Keratinocyte (primary cell): ENCODE measurements at regions not wholly inside any gene's neighbourhood (a gene's known extent, or its start where the extent isn't known, plus 50 kb on each side); places are given as distances from the start of the nearest gene placed in this dataset.
A peak's percentile ranks its signal among the peaks of the same experiment; 100 is the strongest.

Experiments used
- DNase-seq: peaks from one replicate; pipeline ENCODE4 v3.0.0-alpha.2; 2011; ENCODE audit warnings: low read depth, missing footprints, low spot score
- FAIRE-seq: peaks from 2 replicates; lab custom pipeline; 2011; peaks lifted over from hg19 to GRCh38; lab: Jason Lieb, UNC
- H2AFZ ChIP-seq: 2 replicates; pipeline ENCODE4 v1.6.0; 2012; ENCODE audit warnings: low read length, control low read depth, inconsistent platforms; ENCODE audit not compliant: control insufficient read depth
- H3K27ac ChIP-seq: 2 replicates; pipeline ENCODE4 v1.5.1; 2011; ENCODE audit warnings: low read length; ENCODE audit not compliant: control insufficient read depth, insufficient read depth
- H3K27me3 ChIP-seq: 3 replicates; pipeline ENCODE4 v1.6.0; 2011; ENCODE audit warnings: low read length; ENCODE audit not compliant: control insufficient read depth, insufficient read depth; ENCODE audit errors: extremely low read depth
- H3K36me3 ChIP-seq, 2 experiments: 2 replicates in 1 of 2; 3 replicates in 1 of 2; pipeline ENCODE4 v1.5.1; 2011; ENCODE audit warnings: low read length in 2 of 2, mild to moderate bottlenecking in 1 of 2; ENCODE audit not compliant: control insufficient read depth in 2 of 2, insufficient read depth in 2 of 2; ENCODE audit errors: extremely low read depth in 1 of 2
- H3K4me1 ChIP-seq: 3 replicates; pipeline ENCODE4 v1.5.1; 2011; ENCODE audit warnings: low read length; ENCODE audit not compliant: control insufficient read depth, insufficient read depth; ENCODE audit errors: extremely low read depth
- H3K4me2 ChIP-seq: 3 replicates; pipeline ENCODE4 v1.6.0; 2011; ENCODE audit warnings: low read depth, low read length; ENCODE audit not compliant: control insufficient read depth, insufficient read depth; ENCODE audit errors: extremely low read depth
- H3K4me3 ChIP-seq, 3 experiments: fragments of 200-600 bp in 1 of 3; sonication (generic) in 1 of 3; 2 replicates in 2 of 3; 3 replicates in 1 of 3; pipeline ENCODE4 v1.5.1; 2011 to 2016; ENCODE audit warnings: low read length in 3 of 3, mild to moderate bottlenecking in 3 of 3, control low read depth in 2 of 3, inconsistent platforms in 1 of 3, low read depth in 1 of 3, mixed read lengths in 1 of 3, mixed run types in 1 of 3, moderate library complexity in 1 of 3; ENCODE audit not compliant: control insufficient read depth in 2 of 3, insufficient read depth in 2 of 3; ENCODE audit errors: extremely low read depth in 1 of 3
- H3K79me2 ChIP-seq: 2 replicates; pipeline ENCODE4 v1.6.0; 2012; ENCODE audit warnings: low read length; ENCODE audit not compliant: control insufficient read depth, insufficient read depth
- H3K9ac ChIP-seq: 3 replicates; pipeline ENCODE4 v1.6.0; 2011; ENCODE audit warnings: low read length; ENCODE audit not compliant: control insufficient read depth, insufficient read depth; ENCODE audit errors: extremely low read depth
- H3K9me1 ChIP-seq: 3 replicates; pipeline ENCODE4 v1.6.0; 2011; ENCODE audit warnings: low read length; ENCODE audit not compliant: control insufficient read depth, insufficient read depth; ENCODE audit errors: extremely low read depth
- H3K9me3 ChIP-seq: 2 replicates; pipeline ENCODE4 v1.5.1; 2012; ENCODE audit warnings: low read depth, low read length; ENCODE audit not compliant: control insufficient read depth
- H4K20me1 ChIP-seq: 3 replicates; pipeline ENCODE4 v1.6.0; 2011; ENCODE audit warnings: low read length; ENCODE audit not compliant: control insufficient read depth, insufficient read depth; ENCODE audit errors: extremely low read depth
- EZH2 ChIP-seq: IDR thresholded peaks from one replicate; pipeline ENCODE4 v1.6.1; 2012; ENCODE audit warnings: inconsistent platforms, mild to moderate bottlenecking, low read length, moderate library complexity
- dilution Hi-C: fragments of 300-500 bp; cut with MboI; formaldehyde crosslinking; loops from one replicate; pipeline ENCODE4 v1.7.0; 2020; ENCODE audit warnings: low sequenced_read_pairs; ENCODE audit not compliant: extremely low pct_ligation_motif_present
- TF ChIP-seq, protein P1 (sequence below), 3 experiments: IDR thresholded peaks in 1 of 3; conservative IDR thresholded peaks in 1 of 3; optimal IDR thresholded peaks in 1 of 3; 2 replicates in 2 of 3; 3 replicates in 1 of 3; pipeline versions ENCODE3 to v1.5.1; 2011; ENCODE audit warnings: low read length in 3 of 3, mild to moderate bottlenecking in 3 of 3, moderate library complexity in 2 of 3, control low read depth in 1 of 3, inconsistent platforms in 1 of 3; ENCODE audit not compliant: insufficient read depth in 2 of 3; ENCODE audit errors: extremely low read depth in 1 of 3

DNA sequence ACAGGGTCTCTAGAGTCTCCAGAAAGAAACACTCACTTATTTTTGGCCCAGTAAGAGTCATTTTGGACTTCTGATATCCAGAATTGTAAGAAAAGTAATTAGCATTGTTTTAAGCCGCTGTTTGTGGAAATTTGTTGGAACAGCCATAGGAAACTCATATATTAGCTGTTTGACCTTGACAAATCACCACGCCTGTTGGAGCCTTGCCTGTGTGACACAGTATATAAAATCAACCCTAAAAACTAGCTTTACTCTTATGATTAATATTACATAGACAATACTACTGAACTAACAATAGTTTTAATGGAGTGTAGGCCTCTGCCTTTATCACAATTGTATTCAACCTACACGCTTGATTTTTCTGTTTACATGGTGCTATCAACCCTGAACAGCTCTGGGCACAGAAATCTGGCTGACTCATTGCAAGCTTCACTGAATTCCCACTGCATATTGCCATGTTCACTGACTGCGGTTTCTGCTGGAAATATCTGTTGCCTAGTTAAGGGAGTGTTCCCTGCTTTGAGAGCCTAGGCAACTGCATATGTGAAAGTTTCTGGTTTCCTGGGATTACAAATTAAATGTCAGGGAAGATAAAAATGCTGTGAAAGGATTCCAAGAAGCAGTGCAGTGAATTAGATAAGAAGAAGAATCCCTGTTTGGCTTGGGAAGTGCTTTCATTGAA, 419.5 kb upstream of the DEPDC1 start:
- H2AFZ ChIP-seq: no peak overlapping the region
- no peak overlapping the region for H3K4me3 ChIP-seq
- H3K36me3 ChIP-seq: no peaks in the 10 kb centered on the region
- H3K79me2 ChIP-seq: no peaks in the 10 kb centered on the region
- H3K9me1 ChIP-seq: no peaks in the 10 kb centered on the region
- FAIRE-seq (peak; percentile 59), DNase-seq (no peak)
- dilution Hi-C loops: no loop called here
- H3K4me1 ChIP-seq: no peaks in the 10 kb centered on the region
- no peak overlapping the region for H3K27ac ChIP-seq
- no peak overlapping the region for H3K9ac ChIP-seq
- H3K27me3 ChIP-seq: no peaks in the 10 kb centered on the region
- no peaks in the 10 kb centered on the region for H3K9me3 ChIP-seq
- no peak for TF ChIP-seq EZH2
- TF ChIP-seq, protein P1, sequence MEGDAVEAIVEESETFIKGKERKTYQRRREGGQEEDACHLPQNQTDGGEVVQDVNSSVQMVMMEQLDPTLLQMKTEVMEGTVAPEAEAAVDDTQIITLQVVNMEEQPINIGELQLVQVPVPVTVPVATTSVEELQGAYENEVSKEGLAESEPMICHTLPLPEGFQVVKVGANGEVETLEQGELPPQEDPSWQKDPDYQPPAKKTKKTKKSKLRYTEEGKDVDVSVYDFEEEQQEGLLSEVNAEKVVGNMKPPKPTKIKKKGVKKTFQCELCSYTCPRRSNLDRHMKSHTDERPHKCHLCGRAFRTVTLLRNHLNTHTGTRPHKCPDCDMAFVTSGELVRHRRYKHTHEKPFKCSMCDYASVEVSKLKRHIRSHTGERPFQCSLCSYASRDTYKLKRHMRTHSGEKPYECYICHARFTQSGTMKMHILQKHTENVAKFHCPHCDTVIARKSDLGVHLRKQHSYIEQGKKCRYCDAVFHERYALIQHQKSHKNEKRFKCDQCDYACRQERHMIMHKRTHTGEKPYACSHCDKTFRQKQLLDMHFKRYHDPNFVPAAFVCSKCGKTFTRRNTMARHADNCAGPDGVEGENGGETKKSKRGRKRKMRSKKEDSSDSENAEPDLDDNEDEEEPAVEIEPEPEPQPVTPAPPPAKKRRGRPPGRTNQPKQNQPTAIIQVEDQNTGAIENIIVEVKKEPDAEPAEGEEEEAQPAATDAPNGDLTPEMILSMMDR (optimal IDR thresholded peaks at IDR 0.05 in 1 of 3, IDR thresholded peaks at IDR 0.05 in 1 of 3, conservative IDR thresholded peaks at IDR 0.05 in 1 of 3; ENCODE audit: extremely low read depth in 1 of 3, insufficient read depth in 2 of 3, low read length in 3 of 3): no peak
- H3K4me2 ChIP-seq: no peak overlapping the region
- H4K20me1 ChIP-seq: no peaks in the 10 kb centered on the region

GRCh38 chr1:68917456-68917855, 420.6 kb upstream of the DEPDC1 start:
- Histone ChIP-seq H4K20me1 (no peaks in the 10 kb centered on the region), H3K9me3 (no peaks in the 10 kb centered on the region), H3K36me3 (no peaks in the 10 kb centered on the region), H3K4me1 (no peaks in the 10 kb centered on the region), H2AFZ (no peak overlapping the region), H3K4me3 (no peak overlapping the region), H3K27me3 (no peaks in the 10 kb centered on the region), H3K79me2 (no peaks in the 10 kb centered on the region), H3K4me2 (no peak overlapping the region), H3K9me1 (no peaks in the 10 kb centered on the region), H3K27ac (no peak overlapping the region), H3K9ac (no peak overlapping the region)
- dilution Hi-C loops: no loop called here
- TF ChIP-seq, protein P1 (optimal IDR thresholded peaks at IDR 0.05 in 1 of 3, IDR thresholded peaks at IDR 0.05 in 1 of 3, conservative IDR thresholded peaks at IDR 0.05 in 1 of 3; ENCODE audit: extremely low read depth in 1 of 3, insufficient read depth in 2 of 3, low read length in 3 of 3): no peak
- no peak for FAIRE-seq
- DNase-seq: no peak
